B cell (primary cell): ENCODE measurements at regions not wholly inside any gene's neighbourhood (a gene's known extent, or its start where the extent isn't known, plus 50 kb on each side); places are given as distances from the start of the nearest gene placed in this dataset.

ENCODE experiments used
- ATAC-seq: fragments of 200-7000 bp; cut with Tn5 transposase; one replicate; pipeline ENCODE4 v1.10.0; 2021; ENCODE audit warnings: low read depth, mild to moderate bottlenecking, moderate number of reproducible peaks, moderate library complexity
- CTCF ChIA-PET: fragments of 350-600 bp; sonication (Branson Sonifier 250); formaldehyde crosslinking; loops from one replicate; lab custom pipeline; 2021; ENCODE audit warnings: antibody characterized with exemption, inconsistent platforms; lab: Charles Lee
- POLR2A ChIA-PET: fragments of 350-600 bp; sonication (Branson Sonifier 250); formaldehyde crosslinking; loops from one replicate; lab custom pipeline; 2021; ENCODE audit warnings: antibody characterized with exemption; lab: Charles Lee
- DNase-seq: peaks from one replicate; pipeline ENCODE4 v3.0.0; 2013
- H2AFZ ChIP-seq: 2 replicates; pipeline ENCODE4 v1.6.1; 2012; ENCODE audit warnings: mild to moderate bottlenecking, low read depth, low read length; ENCODE audit not compliant: insufficient read depth, poor library complexity, severe bottlenecking
- H3K27ac ChIP-seq, 2 donors: 1 replicate in 1 of 2; 2 replicates in 1 of 2; pipeline ENCODE4 v1.5.1; 2012 to 2013; ENCODE audit warnings: low read length in 2 of 2, mild to moderate bottlenecking in 2 of 2, moderate library complexity in 1 of 2
- H3K27me3 ChIP-seq, 4 experiments: fragments of 200-600 bp in 1 of 4; sonication (generic) in 1 of 4; replicated peaks in 1 of 4; 1 replicate in 2 of 4; 2 replicates in 2 of 4; pipeline versions ENCODE4 v1.6.1 to v1.7.0; 2013 to 2016; ENCODE audit warnings: low read length in 3 of 4, mild to moderate bottlenecking in 2 of 4, mixed read lengths in 1 of 4, moderate library complexity in 1 of 4; ENCODE audit not compliant: insufficient read depth in 4 of 4, control insufficient read depth in 3 of 4; ENCODE audit errors: control extremely low read depth in 1 of 4
- H3K36me3 ChIP-seq, 2 experiments: replicated peaks in 1 of 2; 1 replicate in 1 of 2; 2 replicates in 1 of 2; pipeline versions ENCODE4 v1.6.1 to v1.7.1; 2013; ENCODE audit warnings: low read length in 1 of 2; ENCODE audit not compliant: insufficient read depth in 2 of 2, control insufficient read depth in 1 of 2; ENCODE audit errors: control extremely low read depth in 1 of 2, extremely low read depth in 1 of 2
- H3K4me1 ChIP-seq, 2 donors: fragments of 200-600 bp in 1 of 2; sonication (generic) in 1 of 2; 1 replicate in 1 of 2; 2 replicates in 1 of 2; pipeline versions ENCODE4 v1.5.1 to v1.6.1; 2013 to 2017; ENCODE audit warnings: low read length in 2 of 2; ENCODE audit not compliant: control insufficient read depth in 2 of 2, insufficient read depth in 2 of 2
- H3K4me2 ChIP-seq: replicated peaks from 2 replicates; pipeline ENCODE3; 2012; ENCODE audit warnings: mild to moderate bottlenecking, low read depth, low read length; ENCODE audit not compliant: poor library complexity, severe bottlenecking
- H3K4me3 ChIP-seq, 5 experiments: fragments of 200-600 bp in 1 of 5; sonication (generic) in 1 of 5; 1 replicate in 3 of 5; 2 replicates in 2 of 5; pipeline versions ENCODE4 v1.5.1 to v1.7.0; 2011 to 2016; ENCODE audit warnings: low read length in 4 of 5, mild to moderate bottlenecking in 4 of 5, low read depth in 2 of 5, control low read depth in 1 of 5, moderate library complexity in 1 of 5; ENCODE audit not compliant: insufficient read depth in 1 of 5; ENCODE audit errors: control extremely low read depth in 1 of 5, extremely low read depth in 1 of 5
- H3K79me2 ChIP-seq: fragments of 200-600 bp; sonication (generic); one replicate; pipeline ENCODE4 v1.6.0; 2016; ENCODE audit warnings: low read length; ENCODE audit not compliant: control insufficient read depth, insufficient read depth
- H3K9ac ChIP-seq: fragments of 200-600 bp; sonication (generic); 2 replicates; pipeline ENCODE4 v1.6.1; 2017; ENCODE audit warnings: mild to moderate bottlenecking, low read length, moderate library complexity
- H3K9me3 ChIP-seq, 3 donors: one replicate each; pipeline versions ENCODE4 v1.6.1 to v1.7.1; 2013; ENCODE audit warnings: low read length in 2 of 3; ENCODE audit not compliant: control insufficient read depth in 2 of 3, insufficient read depth in 1 of 3; ENCODE audit errors: control extremely low read depth in 1 of 3
- H4K20me1 ChIP-seq: 2 replicates; pipeline ENCODE4 v1.6.0; 2012; ENCODE audit warnings: mild to moderate bottlenecking, low read length; ENCODE audit not compliant: insufficient read depth, control insufficient read depth, poor library complexity, severe bottlenecking
- H3K27ac Mint-ChIP-seq: one replicate; pipeline ENCODE4 v1.8.0; 2021; ENCODE audit warnings: mixed read lengths
- H3K27me3 Mint-ChIP-seq: one replicate; pipeline ENCODE4 v1.8.0; 2021; ENCODE audit warnings: mixed read lengths
- H3K4me1 Mint-ChIP-seq: one replicate; pipeline ENCODE4 v1.8.0; 2021; ENCODE audit warnings: mixed read lengths
- H3K4me3 Mint-ChIP-seq: one replicate; pipeline ENCODE4 v1.8.0; 2021; ENCODE audit warnings: mixed read lengths
- H3K9me3 Mint-ChIP-seq: one replicate; pipeline ENCODE4 v1.8.0; 2022; ENCODE audit warnings: mixed read lengths; ENCODE audit not compliant: insufficient read depth
- EZH2 ChIP-seq: IDR thresholded peaks from 2 replicates; pipeline ENCODE4 v1.6.1; 2012; ENCODE audit warnings: borderline replicate concordance, low read depth, mild to moderate bottlenecking, moderate library complexity, low read length; ENCODE audit not compliant: insufficient read depth, poor library complexity, severe bottlenecking
- WGBS: methylation state at CpG from one replicate; pipeline ENCODE4 v1.1.5; 2013; ENCODE audit warnings: missing lambda C conversion rate; ENCODE audit not compliant: insufficient coverage; 5-methylcytosine and 5-hydroxymethylcytosine counted together
- intact Hi-C: fragments of 100-400 bp; cut with micrococcal nuclease; formaldehyde crosslinking; loops from one replicate; pipeline ENCODE4 v1.10.0; 2022
- TF ChIP-seq, protein P1 (sequence below): fragments of 200-600 bp; IDR thresholded peaks from one replicate; pipeline ENCODE4 v1.8.0; 2022; ENCODE audit warnings: antibody characterized with exemption, mild to moderate bottlenecking

DNA sequence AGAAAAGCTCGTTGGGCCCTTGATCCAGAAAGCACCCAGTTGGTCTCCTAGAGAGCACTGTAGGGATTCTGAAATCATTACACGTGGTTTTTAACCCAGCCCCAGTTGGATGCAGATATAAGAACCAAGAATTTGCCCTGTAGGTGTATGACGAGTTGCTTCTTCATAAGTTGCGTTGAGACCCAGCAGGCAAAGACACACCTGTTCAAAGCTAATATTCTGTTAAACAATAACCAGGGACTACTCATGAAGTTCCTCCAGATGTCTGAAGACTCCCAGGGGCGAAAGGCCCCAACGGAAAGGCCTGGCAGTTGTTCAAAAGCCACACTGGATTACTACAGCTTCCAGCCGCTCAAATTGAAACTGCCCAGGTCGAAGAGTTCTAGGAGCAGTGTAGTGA lies 88.6 kb upstream of the HNRNPU start:
- no peaks in the 10 kb centered on the region for H3K27me3 ChIP-seq
- Mint-ChIP-seq H3K27me3 (no peaks in the 10 kb centered on the region), H3K27ac (no peak overlapping the region), H3K9me3 (no peaks in the 10 kb centered on the region), H3K4me1 (peaks cover 8% of the 10 kb centered on the region), H3K4me3 (no peak overlapping the region)
- WGBS: 48% methylated on average over 6 of the region's 8 CpGs
- H4K20me1 ChIP-seq: no peaks in the 10 kb centered on the region
- H3K36me3 ChIP-seq: no peaks in the 10 kb centered on the region
- no peak for DNase-seq
- H3K27ac ChIP-seq: no peak overlapping the region
- H3K9ac ChIP-seq: no peak overlapping the region
- H3K9me3 ChIP-seq: no peaks in the 10 kb centered on the region
- TF ChIP-seq, protein P1, sequence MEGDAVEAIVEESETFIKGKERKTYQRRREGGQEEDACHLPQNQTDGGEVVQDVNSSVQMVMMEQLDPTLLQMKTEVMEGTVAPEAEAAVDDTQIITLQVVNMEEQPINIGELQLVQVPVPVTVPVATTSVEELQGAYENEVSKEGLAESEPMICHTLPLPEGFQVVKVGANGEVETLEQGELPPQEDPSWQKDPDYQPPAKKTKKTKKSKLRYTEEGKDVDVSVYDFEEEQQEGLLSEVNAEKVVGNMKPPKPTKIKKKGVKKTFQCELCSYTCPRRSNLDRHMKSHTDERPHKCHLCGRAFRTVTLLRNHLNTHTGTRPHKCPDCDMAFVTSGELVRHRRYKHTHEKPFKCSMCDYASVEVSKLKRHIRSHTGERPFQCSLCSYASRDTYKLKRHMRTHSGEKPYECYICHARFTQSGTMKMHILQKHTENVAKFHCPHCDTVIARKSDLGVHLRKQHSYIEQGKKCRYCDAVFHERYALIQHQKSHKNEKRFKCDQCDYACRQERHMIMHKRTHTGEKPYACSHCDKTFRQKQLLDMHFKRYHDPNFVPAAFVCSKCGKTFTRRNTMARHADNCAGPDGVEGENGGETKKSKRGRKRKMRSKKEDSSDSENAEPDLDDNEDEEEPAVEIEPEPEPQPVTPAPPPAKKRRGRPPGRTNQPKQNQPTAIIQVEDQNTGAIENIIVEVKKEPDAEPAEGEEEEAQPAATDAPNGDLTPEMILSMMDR: no peak
- no peak for TF ChIP-seq EZH2
- peaks cover 8 to 9% of the 10 kb centered on the region in 2 donors for H3K4me1 ChIP-seq
- ChIA-PET CTCF (no interaction called here), POLR2A (no interaction called here)
- ATAC-seq: no peak
- H3K4me3 ChIP-seq: no peak overlapping the region
- no peak overlapping the region for H3K4me2 ChIP-seq
- intact Hi-C loops: no loop called here
- peak overlapping the region; percentile 20 for H2AFZ ChIP-seq
- no peaks in the 10 kb centered on the region for H3K79me2 ChIP-seq

DNA sequence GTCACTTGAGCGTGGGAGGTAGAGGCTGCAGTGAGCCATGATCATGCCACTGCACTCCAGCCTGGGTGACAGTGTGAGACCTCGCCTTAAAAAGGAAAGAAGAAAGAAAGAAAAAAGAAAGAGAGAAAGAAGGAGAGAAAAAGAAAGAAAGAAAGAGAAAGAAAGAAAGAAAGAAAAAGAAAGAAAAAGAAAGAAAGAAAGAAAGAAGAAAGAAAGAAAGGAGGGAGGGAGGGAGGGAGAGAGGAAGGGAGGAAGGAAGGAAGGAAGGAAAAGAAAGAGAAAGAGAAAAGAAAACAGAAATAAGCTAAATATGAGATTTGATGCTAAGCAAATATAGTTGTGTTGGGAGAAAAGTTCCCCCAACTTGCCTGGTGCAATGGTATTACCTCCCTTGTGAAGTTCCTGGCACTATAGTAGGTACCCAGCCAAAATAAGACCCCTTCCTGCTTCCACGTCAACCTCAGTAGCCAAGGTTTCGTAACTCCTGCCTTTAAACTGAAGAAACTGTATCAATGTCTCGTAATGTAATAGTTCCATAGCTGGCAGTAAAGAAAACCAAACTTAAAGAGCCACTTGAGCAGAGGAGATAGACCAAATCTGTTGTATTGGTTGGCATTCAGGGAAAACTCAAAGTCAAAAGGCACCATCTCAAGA lies 88.1 kb upstream of the HNRNPU start:
- Mint-ChIP-seq H3K4me3 (no peak overlapping the region), H3K27me3 (no peaks in the 10 kb centered on the region), H3K4me1 (peaks cover 2% of the 10 kb centered on the region), H3K27ac (no peak overlapping the region), H3K9me3 (no peaks in the 10 kb centered on the region)
- H3K27me3 ChIP-seq: no peaks in the 10 kb centered on the region
- no peak overlapping the region for H3K4me3 ChIP-seq
- no peak overlapping the region for H3K27ac ChIP-seq
- no peaks in the 10 kb centered on the region for H3K36me3 ChIP-seq
- no peaks in the 10 kb centered on the region for H3K9me3 ChIP-seq
- H3K4me2 ChIP-seq: no peak overlapping the region
- no peak overlapping the region for H3K9ac ChIP-seq
- CTCF ChIA-PET: no interaction called here
- peaks cover 2 to 4% of the 10 kb centered on the region in 2 donors for H3K4me1 ChIP-seq
- TF ChIP-seq, protein P1: no peak
- TF ChIP-seq EZH2: no peak
- H4K20me1 ChIP-seq: no peaks in the 10 kb centered on the region
- H3K79me2 ChIP-seq: no peaks in the 10 kb centered on the region
- WGBS: 100% methylated on average over 5 of the region's 5 CpGs
- DNase-seq: no peak
- POLR2A ChIA-PET: no interaction called here
- no peak overlapping the region for H2AFZ ChIP-seq
- ATAC-seq: no peak
- intact Hi-C loops: no loop called here
